HCT116 (cell line): ENCODE measurements at regions not wholly inside any gene's neighbourhood (a gene's known extent, or its start where the extent isn't known, plus 50 kb on each side); places are given as distances from the start of the nearest gene placed in this dataset.

Experiments
- ATAC-seq: fragments of 200-7000 bp; cut with Tn5 transposase; 2 replicates; pipeline ENCODE4 v1.9.1; 2020; ENCODE audit warnings: mild to moderate bottlenecking, moderate library complexity
- BruUV-seq: library from RNA; stranded (reverse); fragments of 400-500 nt; replicated peaks from 2 replicates; lab custom pipeline; 2021; lab: Mats Ljungman, UMichigan
- CTCF ChIA-PET: fragments of 300-600 bp; sonication (Branson Sonifier 250); formaldehyde crosslinking; loops from one replicate; lab custom pipeline; 2021; ENCODE audit warnings: antibody characterized with exemption; lab: Charles Lee
- POLR2A ChIA-PET: fragments of 300-600, 350-600 bp; sonication (Branson Sonifier 250); formaldehyde crosslinking; loops from one replicate; lab custom pipeline; 2021; ENCODE audit warnings: antibody characterized with exemption; lab: Charles Lee
- RAD21 ChIA-PET, 2 experiments: fragments of 300-600 bp; sonication (Branson Sonifier 250); formaldehyde crosslinking; loops; one replicate each; lab custom pipeline; 2023; ENCODE audit warnings: low total read pairs in 2 of 2; ENCODE audit not compliant: uncharacterized antibody in 2 of 2, unreplicated experiment in 2 of 2, low non-redundant PET in 1 of 2; lab: Charles Lee
- DNase-seq: peaks from one replicate; pipeline ENCODE4 v3.0.0-alpha.2; 2010; ENCODE audit warnings: low read depth, low spot score
- H2AFZ ChIP-seq: fragments of 200-600 bp; shearing (Covaris generic), sonication (generic); 2 replicates; pipeline ENCODE4 v1.6.1; 2017; ENCODE audit warnings: low read depth, mixed run types, mixed read lengths, antibody characterized with exemption, low read length; ENCODE audit not compliant: poor library complexity, severe bottlenecking
- H3K27ac ChIP-seq: 2 replicates; pipeline ENCODE4 v1.5.1; 2012; ENCODE audit warnings: low read depth, low read length
- H3K27me3 ChIP-seq: fragments of 200-600 bp; sonication (generic); 2 replicates; pipeline ENCODE4 v1.6.1; 2016; ENCODE audit warnings: mixed run types, low read length, mixed read lengths; ENCODE audit not compliant: insufficient read depth
- H3K36me3 ChIP-seq, 2 experiments: fragments of 200-500 bp in 1 of 2; fragments of 200-600 bp in 1 of 2; sonication (Bioruptor generic) in 1 of 2; sonication (generic) in 1 of 2; 2 replicates each; pipeline versions ENCODE4 v1.5.1 to v1.6.1; 2014 to 2016; ENCODE audit warnings: low read length in 2 of 2, inconsistent platforms in 1 of 2, mixed read lengths in 1 of 2, mixed run types in 1 of 2; ENCODE audit not compliant: insufficient read depth in 2 of 2, control insufficient read depth in 1 of 2
- H3K4me1 ChIP-seq, 2 experiments: fragments of 200-600 bp in 1 of 2; sonication (generic) in 1 of 2; 2 replicates each; pipeline versions ENCODE4 v1.5.1 to v1.6.1; 2012 to 2017; ENCODE audit warnings: low read length in 2 of 2, inconsistent platforms in 1 of 2, mild to moderate bottlenecking in 1 of 2, mixed read lengths in 1 of 2, mixed run types in 1 of 2, moderate library complexity in 1 of 2; ENCODE audit not compliant: insufficient read depth in 2 of 2, control insufficient read depth in 1 of 2
- H3K4me2 ChIP-seq: fragments of 200-600 bp; sonication (generic); 2 replicates; pipeline ENCODE4 v1.6.1; 2017; ENCODE audit warnings: mixed run types, low read length, mixed read lengths
- H3K4me3 ChIP-seq, 2 experiments: fragments of 200-600 bp in 1 of 2; sonication (generic) in 1 of 2; replicated peaks in 1 of 2; 2 replicates each; pipeline ENCODE4 v1.5.1; 2011 to 2016; ENCODE audit warnings: low read length in 2 of 2, control low read depth in 1 of 2, low read depth in 1 of 2, mild to moderate bottlenecking in 1 of 2, mixed read lengths in 1 of 2, mixed run types in 1 of 2
- H3K79me2 ChIP-seq: fragments of 200-600 bp; sonication (generic); 2 replicates; pipeline ENCODE4 v1.6.1; 2017; ENCODE audit warnings: mild to moderate bottlenecking, mixed run types, low read length, moderate library complexity, mixed read lengths; ENCODE audit not compliant: insufficient read depth
- H3K9ac ChIP-seq: fragments of 200-600 bp; sonication (generic); 2 replicates; pipeline ENCODE4 v1.6.1; 2016; ENCODE audit warnings: low read length, mixed read lengths
- H3K9me2 ChIP-seq: fragments of 200-600 bp; sonication (generic), shearing (Covaris generic); 2 replicates; pipeline ENCODE4 v1.6.1; 2017; ENCODE audit warnings: mixed run types, mild to moderate bottlenecking, moderate library complexity; ENCODE audit not compliant: insufficient read depth
- H3K9me3 ChIP-seq, 2 experiments: fragments of 200-500 bp in 1 of 2; fragments of 200-600 bp in 1 of 2; sonication (Bioruptor generic) in 1 of 2; sonication (generic) in 1 of 2; 2 replicates each; pipeline ENCODE4 v1.6.1; 2014 to 2017; ENCODE audit warnings: low read length in 2 of 2, mixed read lengths in 2 of 2, inconsistent platforms in 1 of 2, low read depth in 1 of 2, mild to moderate bottlenecking in 1 of 2, mixed run types in 1 of 2, moderate library complexity in 1 of 2; ENCODE audit not compliant: control insufficient read depth in 1 of 2, insufficient read depth in 1 of 2
- H4K20me1 ChIP-seq: fragments of 200-600 bp; sonication (generic), shearing (Covaris generic); 2 replicates; pipeline ENCODE4 v1.6.1; 2017; ENCODE audit warnings: mixed run types, mild to moderate bottlenecking, moderate library complexity; ENCODE audit not compliant: insufficient read depth
- ATF3 ChIP-seq: IDR thresholded peaks from 2 replicates; pipeline ENCODE4 v1.6.1; 2012
- CBX3 ChIP-seq: IDR thresholded peaks from 2 replicates; pipeline ENCODE4 v1.6.1; 2012; ENCODE audit warnings: low read depth
- CEBPB ChIP-seq: IDR thresholded peaks from 2 replicates; pipeline ENCODE4 v1.6.1; 2012; ENCODE audit warnings: low read depth
- CTCF ChIP-seq, 3 experiments: fragments of 200-600 bp in 1 of 3; sonication (generic) in 1 of 3; IDR thresholded peaks in 2 of 3; conservative IDR thresholded peaks in 1 of 3; 2 replicates each; pipeline ENCODE4 v1.5.1; 2012 to 2017; ENCODE audit warnings: low read depth in 2 of 3, low read length in 2 of 3, antibody characterized with exemption in 1 of 3, borderline replicate concordance in 1 of 3, control low read depth in 1 of 3, mild to moderate bottlenecking in 1 of 3, mixed read lengths in 1 of 3, mixed run types in 1 of 3, moderate library complexity in 1 of 3; ENCODE audit not compliant: insufficient read depth in 1 of 3
- EGR1 ChIP-seq: IDR thresholded peaks from 2 replicates; pipeline ENCODE4 v1.6.1; 2012; ENCODE audit warnings: low read depth
- EZH2 ChIP-seq: fragments of 200-600 bp; sonication (generic); IDR thresholded peaks from 2 replicates; pipeline ENCODE4 v1.6.1; 2017; ENCODE audit warnings: antibody characterized with exemption, mixed run types
- SP1 ChIP-seq: IDR thresholded peaks from 2 replicates; pipeline ENCODE4 v1.6.1; 2012; ENCODE audit warnings: low read depth
- TCF7L2 ChIP-seq: IDR thresholded peaks from 2 replicates; pipeline ENCODE4 v1.7.0; 2011; ENCODE audit warnings: borderline replicate concordance, inconsistent platforms; ENCODE audit not compliant: insufficient read depth, insufficient read length; ENCODE audit errors: extremely low read depth
- ZBTB33 ChIP-seq: IDR thresholded peaks from 2 replicates; pipeline ENCODE4 v1.6.1; 2011; ENCODE audit warnings: mild to moderate bottlenecking, low read length, moderate library complexity; ENCODE audit not compliant: insufficient replicate concordance; ENCODE audit errors: extremely low read depth
- ZFX ChIP-seq: fragments of 450-650 bp; IDR thresholded peaks from 2 replicates; pipeline ENCODE4 v1.6.1; 2017
- intact Hi-C: fragments of 100-400 bp; cut with micrococcal nuclease; formaldehyde crosslinking; loops from 2 replicates; pipeline ENCODE4 v1.10.0; 2022

GRCh38 chr1:115466433-115466832 is 128.4 kb upstream of the NGF start:
- BruUV-seq: no TSS peak
- H3K9ac ChIP-seq: no peak overlapping the region
- intact Hi-C loops: loop anchor here (5.0 to 10.0 kb wide), 3 partner anchors 131 to 489 kb away; no protein-coding TSS in a partner anchor
- ChIA-PET POLR2A (no interaction called here), CTCF (interaction anchor here (0.9 to 1.4 kb wide), 2 partner anchors 324 to 327 kb away, joined by 3 to 7 read pairs; no protein-coding TSS in a partner anchor), RAD21 (no interaction called here)
- H4K20me1 ChIP-seq: no peaks in the 10 kb centered on the region
- H3K4me2 ChIP-seq: no peak overlapping the region
- no peaks in the 10 kb centered on the region for H3K27me3 ChIP-seq
- no peak for DNase-seq
- ATAC-seq: no peak
- no peaks in the 10 kb centered on the region for H3K9me2 ChIP-seq
- no peak overlapping the region for H3K4me3 ChIP-seq
- H3K36me3 ChIP-seq: no peaks in the 10 kb centered on the region
- H3K27ac ChIP-seq: no peak overlapping the region
- TF ChIP-seq CBX3 (no peak), CTCF (IDR thresholded peaks at IDR 0.05 in 2 of 3, conservative IDR thresholded peaks at IDR 0.05 in 1 of 3; ENCODE audit: borderline replicate concordance in 1 of 3, insufficient read depth in 1 of 3, low read depth in 2 of 3, low read length in 2 of 3) (peak in 2 of 3 experiments; percentile 21 to 35; a peak in 2 of 6 replicates), ATF3 (no peak)
- no peaks in the 10 kb centered on the region for H3K9me3 ChIP-seq
- H3K79me2 ChIP-seq: no peaks in the 10 kb centered on the region
- peaks cover 4 to 8% of the 10 kb centered on the region in 2 experiments; a peak in 3 of 4 replicates for H3K4me1 ChIP-seq
- no peak overlapping the region for H2AFZ ChIP-seq

- CTCF ChIA-PET: interaction anchor here (1.4 kb wide), 1 partner anchor 327 kb away, joined by 7 read pairs; no protein-coding TSS in a partner anchor
- ATAC-seq: no peak
- Histone ChIP-seq H3K79me2 (no peaks in the 10 kb centered on the region), H3K4me3 (no peak overlapping the region), H3K36me3 (no peaks in the 10 kb centered on the region), H2AFZ (no peak overlapping the region), H3K9ac (no peak overlapping the region), H4K20me1 (no peaks in the 10 kb centered on the region), H3K27ac (no peak overlapping the region), H3K9me3 (no peaks in the 10 kb centered on the region), H3K4me2 (no peak overlapping the region), H3K27me3 (no peaks in the 10 kb centered on the region), H3K4me1 (peaks cover 4 to 8% of the 10 kb centered on the region in 2 experiments; a peak in 3 of 4 replicates), H3K9me2 (no peaks in the 10 kb centered on the region)
- BruUV-seq: no TSS peak
- no peak for DNase-seq
- intact Hi-C loops: loop anchor here (5.0 to 10.0 kb wide), 3 partner anchors 131 to 489 kb away; no protein-coding TSS in a partner anchor
- POLR2A ChIA-PET: no interaction called here
- TF ChIP-seq SP1: no peak
- TF ChIP-seq CTCF (IDR thresholded peaks at IDR 0.05 in 2 of 3, conservative IDR thresholded peaks at IDR 0.05 in 1 of 3; ENCODE audit: borderline replicate concordance in 1 of 3, insufficient read depth in 1 of 3, low read depth in 2 of 3, low read length in 2 of 3): no peak
- TF ChIP-seq ZFX: no peak
- no peak for TF ChIP-seq TCF7L2
- no peak for TF ChIP-seq CBX3
- TF ChIP-seq EZH2: no peak
- no peak for TF ChIP-seq EGR1
- TF ChIP-seq CEBPB: no peak
- no peak for TF ChIP-seq ZBTB33
- RAD21 ChIA-PET: no interaction called here
These were observed 127.8 kb upstream of the NGF start for GRCh38 chr1:115465802-115466363.
